ENCODE measurements at regions not wholly inside any gene's neighbourhood (a gene's known extent, or its start where the extent isn't known, plus 50 kb on each side); places are given as distances from the start of the nearest gene placed in this dataset.

- H3K9ac ChIP-seq (ENCODE audit: low read length) = no peak overlapping the region
- no peak overlapping the region for H4K91ac ChIP-seq (ENCODE audit: low read length)
- WGBS = 91% methylated on average over 10 of the region's 10 CpGs
- no peaks in the 10 kb centered on the region for H3K79me1 ChIP-seq (replicated peaks; ENCODE audit: low read length, poor library complexity, severe bottlenecking)
- H3K4me1 ChIP-seq (ENCODE audit: control insufficient read depth, insufficient read depth, low read depth, low read length) = peaks cover 7% of the 10 kb centered on the region
- H2AFZ ChIP-seq (ENCODE audit: low read depth, low read length) = no peak overlapping the region
- no peak overlapping the region for H3K4me3 ChIP-seq (ENCODE audit: insufficient read depth in 1 of 2, low read depth in 1 of 2, low read length in 2 of 2)
- no peak overlapping the region for H3K4ac ChIP-seq (ENCODE audit: low read depth in 1 of 2, low read length in 2 of 2)
- H3K23ac ChIP-seq (ENCODE audit: low read length in 2 of 2) = no peak overlapping the region
- no peak overlapping the region for H2AK5ac ChIP-seq (ENCODE audit: low read length, severe bottlenecking)
- no peak overlapping the region for H2BK12ac ChIP-seq (ENCODE audit: low read length in 2 of 2)
- H2BK15ac ChIP-seq (ENCODE audit: low read depth, poor library complexity, severe bottlenecking) = no peak overlapping the region
- no peak overlapping the region for H3K14ac ChIP-seq (ENCODE audit: low read length in 2 of 2)
- H3K27me3 ChIP-seq (ENCODE audit: control insufficient read depth in 1 of 2, insufficient read depth in 1 of 2, low read length in 2 of 2) = peaks cover 0 to 14% of the 10 kb centered on the region in 2 experiments
- H3K18ac ChIP-seq (ENCODE audit: low read depth in 1 of 2, low read length in 2 of 2) = no peak overlapping the region
- H2BK120ac ChIP-seq (ENCODE audit: low read depth, low read length) = no peak overlapping the region
- H3K9me3 ChIP-seq (ENCODE audit: control insufficient read depth, low read length) = peaks cover 18% of the 10 kb centered on the region
- no peak overlapping the region for H3K27ac ChIP-seq (ENCODE audit: low read length, poor library complexity, severe bottlenecking)
- H3K4me2 ChIP-seq (ENCODE audit: low read length, poor library complexity, severe bottlenecking) = no peak overlapping the region
- H4K8ac ChIP-seq (ENCODE audit: low read length) = no peak overlapping the region
- H3K36me3 ChIP-seq (ENCODE audit: control insufficient read depth in 1 of 2, insufficient read depth in 2 of 2, low read depth in 1 of 2, low read length in 2 of 2) = no peaks in the 10 kb centered on the region
- no peak for DNase-seq
- H2BK5ac ChIP-seq (ENCODE audit: low read depth, low read length, poor library complexity, severe bottlenecking) = no peak overlapping the region
Observed at GRCh38 chr2:121006743-121007489, 271.2 kb downstream of the GLI2 start.

- Histone ChIP-seq H2BK5ac (ENCODE audit: low read depth, low read length, poor library complexity, severe bottlenecking) (no peak overlapping the region), H2BK12ac (ENCODE audit: low read length in 2 of 2) (no peak overlapping the region), H3K14ac (ENCODE audit: low read length in 2 of 2) (no peak overlapping the region), H3K4me3 (ENCODE audit: insufficient read depth in 1 of 2, low read depth in 1 of 2, low read length in 2 of 2) (no peak overlapping the region), H3K9ac (ENCODE audit: low read length) (no peak overlapping the region), H3K79me1 (replicated peaks; ENCODE audit: low read length, poor library complexity, severe bottlenecking) (no peaks in the 10 kb centered on the region), H3K27ac (ENCODE audit: low read length, poor library complexity, severe bottlenecking) (no peak overlapping the region), H3K4me2 (ENCODE audit: low read length, poor library complexity, severe bottlenecking) (no peak overlapping the region), H4K8ac (ENCODE audit: low read length) (no peak overlapping the region), H2AFZ (ENCODE audit: low read depth, low read length) (no peak overlapping the region), H3K4ac (ENCODE audit: low read depth in 1 of 2, low read length in 2 of 2) (no peak overlapping the region), H2BK15ac (ENCODE audit: low read depth, poor library complexity, severe bottlenecking) (no peak overlapping the region), H4K91ac (ENCODE audit: low read length) (no peak overlapping the region), H3K36me3 (ENCODE audit: control insufficient read depth in 1 of 2, insufficient read depth in 2 of 2, low read depth in 1 of 2, low read length in 2 of 2) (no peaks in the 10 kb centered on the region), H3K9me3 (ENCODE audit: control insufficient read depth, low read length) (peaks cover 18% of the 10 kb centered on the region), H3K23ac (ENCODE audit: low read length in 2 of 2) (no peak overlapping the region), H3K27me3 (ENCODE audit: control insufficient read depth in 1 of 2, insufficient read depth in 1 of 2, low read length in 2 of 2) (peaks cover 0 to 14% of the 10 kb centered on the region in 2 experiments), H3K4me1 (ENCODE audit: control insufficient read depth, insufficient read depth, low read depth, low read length) (peaks cover 7% of the 10 kb centered on the region), H2BK120ac (ENCODE audit: low read depth, low read length) (no peak overlapping the region), H2AK5ac (ENCODE audit: low read length, severe bottlenecking) (no peak overlapping the region), H3K18ac (ENCODE audit: low read depth in 1 of 2, low read length in 2 of 2) (no peak overlapping the region)
- DNase-seq = no peak
- WGBS = 93% methylated on average over 2 of the region's 2 CpGs
Observed at GRCh38 chr2:121007490-121007853, 271.8 kb downstream of the GLI2 start.

GRCh38 chr2:121008975-121009374, 273.3 kb downstream of the GLI2 start:
- Histone ChIP-seq H3K4me2 (ENCODE audit: low read length, poor library complexity, severe bottlenecking) (no peak overlapping the region), H4K8ac (ENCODE audit: low read length) (no peak overlapping the region), H3K23ac (ENCODE audit: low read length in 2 of 2) (no peak overlapping the region), H3K27me3 (ENCODE audit: control insufficient read depth in 1 of 2, insufficient read depth in 1 of 2, low read length in 2 of 2) (peaks cover 0 to 9% of the 10 kb centered on the region in 2 experiments), H2BK15ac (ENCODE audit: low read depth, poor library complexity, severe bottlenecking) (no peak overlapping the region), H2AK5ac (ENCODE audit: low read length, severe bottlenecking) (no peak overlapping the region), H2BK120ac (ENCODE audit: low read depth, low read length) (no peak overlapping the region), H3K4ac (ENCODE audit: low read depth in 1 of 2, low read length in 2 of 2) (no peak overlapping the region), H3K14ac (ENCODE audit: low read length in 2 of 2) (no peak overlapping the region), H3K9me3 (ENCODE audit: control insufficient read depth, low read length) (peaks cover 18% of the 10 kb centered on the region), H2AFZ (ENCODE audit: low read depth, low read length) (no peak overlapping the region), H3K4me1 (ENCODE audit: control insufficient read depth, insufficient read depth, low read depth, low read length) (peaks cover 7% of the 10 kb centered on the region), H3K79me1 (replicated peaks; ENCODE audit: low read length, poor library complexity, severe bottlenecking) (no peaks in the 10 kb centered on the region), H4K91ac (ENCODE audit: low read length) (no peak overlapping the region), H3K9ac (ENCODE audit: low read length) (no peak overlapping the region), H3K18ac (ENCODE audit: low read depth in 1 of 2, low read length in 2 of 2) (no peak overlapping the region), H2BK5ac (ENCODE audit: low read depth, low read length, poor library complexity, severe bottlenecking) (no peak overlapping the region), H3K4me3 (ENCODE audit: insufficient read depth in 1 of 2, low read depth in 1 of 2, low read length in 2 of 2) (no peak overlapping the region), H3K36me3 (ENCODE audit: control insufficient read depth in 1 of 2, insufficient read depth in 2 of 2, low read depth in 1 of 2, low read length in 2 of 2) (no peaks in the 10 kb centered on the region), H2BK12ac (ENCODE audit: low read length in 2 of 2) (no peak overlapping the region), H3K27ac (ENCODE audit: low read length, poor library complexity, severe bottlenecking) (no peak overlapping the region)
- no peak for DNase-seq
- 64% methylated on average over 5 of the region's 5 CpGs for WGBS

- Histone ChIP-seq H2BK12ac (ENCODE audit: low read length in 2 of 2) (no peak overlapping the region), H4K91ac (ENCODE audit: low read length) (no peak overlapping the region), H3K36me3 (ENCODE audit: control insufficient read depth in 1 of 2, insufficient read depth in 2 of 2, low read depth in 1 of 2, low read length in 2 of 2) (no peaks in the 10 kb centered on the region), H3K4me1 (ENCODE audit: control insufficient read depth, insufficient read depth, low read depth, low read length) (peaks cover 6% of the 10 kb centered on the region), H3K4me2 (ENCODE audit: low read length, poor library complexity, severe bottlenecking) (no peak overlapping the region), H2BK120ac (ENCODE audit: low read depth, low read length) (no peak overlapping the region), H3K14ac (ENCODE audit: low read length in 2 of 2) (no peak overlapping the region), H4K8ac (ENCODE audit: low read length) (no peak overlapping the region), H3K23ac (ENCODE audit: low read length in 2 of 2) (no peak overlapping the region), H3K9me3 (ENCODE audit: control insufficient read depth, low read length) (peaks cover 18% of the 10 kb centered on the region), H2AFZ (ENCODE audit: low read depth, low read length) (no peak overlapping the region), H3K27ac (ENCODE audit: low read length, poor library complexity, severe bottlenecking) (no peak overlapping the region), H2BK5ac (ENCODE audit: low read depth, low read length, poor library complexity, severe bottlenecking) (no peak overlapping the region), H3K4ac (ENCODE audit: low read depth in 1 of 2, low read length in 2 of 2) (no peak overlapping the region), H3K18ac (ENCODE audit: low read depth in 1 of 2, low read length in 2 of 2) (no peak overlapping the region), H2BK15ac (ENCODE audit: low read depth, poor library complexity, severe bottlenecking) (no peak overlapping the region), H3K27me3 (ENCODE audit: control insufficient read depth in 1 of 2, insufficient read depth in 1 of 2, low read length in 2 of 2) (peaks cover 0 to 2% of the 10 kb centered on the region in 2 experiments), H3K4me3 (ENCODE audit: insufficient read depth in 1 of 2, low read depth in 1 of 2, low read length in 2 of 2) (no peak overlapping the region), H2AK5ac (ENCODE audit: low read length, severe bottlenecking) (no peak overlapping the region), H3K9ac (ENCODE audit: low read length) (no peak overlapping the region), H3K79me1 (replicated peaks; ENCODE audit: low read length, poor library complexity, severe bottlenecking) (no peaks in the 10 kb centered on the region)
- no peak for DNase-seq
Observed at GRCh38 chr2:121010998-121011397, 274.0 kb downstream of the TFCP2L1 start.

Data from mesenchymal stem cell (in vitro differentiated cells and primary cell).